ENCODE measurements at regions not wholly inside any gene's neighbourhood (a gene's known extent, or its start where the extent isn't known, plus 50 kb on each side); places are given as distances from the start of the nearest gene placed in this dataset.

GRCh38 chr1:21361506-21361905 is 71.2 kb upstream of the ECE1 start:
- TF ChIP-seq, protein P1, sequence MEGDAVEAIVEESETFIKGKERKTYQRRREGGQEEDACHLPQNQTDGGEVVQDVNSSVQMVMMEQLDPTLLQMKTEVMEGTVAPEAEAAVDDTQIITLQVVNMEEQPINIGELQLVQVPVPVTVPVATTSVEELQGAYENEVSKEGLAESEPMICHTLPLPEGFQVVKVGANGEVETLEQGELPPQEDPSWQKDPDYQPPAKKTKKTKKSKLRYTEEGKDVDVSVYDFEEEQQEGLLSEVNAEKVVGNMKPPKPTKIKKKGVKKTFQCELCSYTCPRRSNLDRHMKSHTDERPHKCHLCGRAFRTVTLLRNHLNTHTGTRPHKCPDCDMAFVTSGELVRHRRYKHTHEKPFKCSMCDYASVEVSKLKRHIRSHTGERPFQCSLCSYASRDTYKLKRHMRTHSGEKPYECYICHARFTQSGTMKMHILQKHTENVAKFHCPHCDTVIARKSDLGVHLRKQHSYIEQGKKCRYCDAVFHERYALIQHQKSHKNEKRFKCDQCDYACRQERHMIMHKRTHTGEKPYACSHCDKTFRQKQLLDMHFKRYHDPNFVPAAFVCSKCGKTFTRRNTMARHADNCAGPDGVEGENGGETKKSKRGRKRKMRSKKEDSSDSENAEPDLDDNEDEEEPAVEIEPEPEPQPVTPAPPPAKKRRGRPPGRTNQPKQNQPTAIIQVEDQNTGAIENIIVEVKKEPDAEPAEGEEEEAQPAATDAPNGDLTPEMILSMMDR (IDR thresholded peaks at IDR 0.05; ENCODE audit: low read depth, low read length, missing control alignments), result no peak
- DNase-seq (ENCODE audit: extremely low read depth, low read depth), result no peak
- H3K4me3 ChIP-seq (replicated peaks; ENCODE audit: low read depth, low read length), result no peak overlapping the region

- no peak for DNase-seq (ENCODE audit: extremely low read depth, low read depth)
- no peak overlapping the region for H3K4me3 ChIP-seq (replicated peaks; ENCODE audit: low read depth, low read length)
- TF ChIP-seq, protein P1 (IDR thresholded peaks at IDR 0.05; ENCODE audit: low read depth, low read length, missing control alignments), result no peak
Observed at GRCh38 chr1:21357161-21357560, 66.9 kb upstream of the ECE1 start.

- no peak overlapping the region for H3K4me3 ChIP-seq (replicated peaks; ENCODE audit: low read depth, low read length)
- TF ChIP-seq, protein P1 (IDR thresholded peaks at IDR 0.05; ENCODE audit: low read depth, low read length, missing control alignments), result no peak
- DNase-seq (ENCODE audit: extremely low read depth, low read depth), result no peak
Observed at GRCh38 chr1:21355956-21356355, 65.7 kb upstream of the ECE1 start.

DNA sequence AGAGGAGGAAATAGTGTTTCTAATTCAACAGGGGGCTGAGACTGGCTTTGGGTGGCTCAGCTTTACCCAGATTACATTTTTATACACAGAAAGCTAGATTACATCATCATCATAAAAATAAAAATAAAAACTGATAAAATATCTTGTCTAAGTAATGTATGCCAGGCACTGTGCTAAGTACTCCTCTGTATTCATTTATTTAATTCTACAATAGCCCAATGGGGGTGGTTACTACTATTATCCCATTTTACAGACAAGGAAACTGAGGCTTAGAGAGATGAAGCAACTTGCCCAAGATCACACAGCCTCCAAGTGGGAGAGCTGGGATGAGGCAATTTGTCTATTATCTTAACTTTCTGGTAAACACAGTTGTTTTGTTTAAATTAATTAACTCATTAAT is 62.3 kb upstream of the ECE1 start:
- no peak for DNase-seq (ENCODE audit: extremely low read depth, low read depth)
- no peak overlapping the region for H3K4me3 ChIP-seq (replicated peaks; ENCODE audit: low read depth, low read length)
- TF ChIP-seq, protein P1 (IDR thresholded peaks at IDR 0.05; ENCODE audit: low read depth, low read length, missing control alignments), result no peak

DNA sequence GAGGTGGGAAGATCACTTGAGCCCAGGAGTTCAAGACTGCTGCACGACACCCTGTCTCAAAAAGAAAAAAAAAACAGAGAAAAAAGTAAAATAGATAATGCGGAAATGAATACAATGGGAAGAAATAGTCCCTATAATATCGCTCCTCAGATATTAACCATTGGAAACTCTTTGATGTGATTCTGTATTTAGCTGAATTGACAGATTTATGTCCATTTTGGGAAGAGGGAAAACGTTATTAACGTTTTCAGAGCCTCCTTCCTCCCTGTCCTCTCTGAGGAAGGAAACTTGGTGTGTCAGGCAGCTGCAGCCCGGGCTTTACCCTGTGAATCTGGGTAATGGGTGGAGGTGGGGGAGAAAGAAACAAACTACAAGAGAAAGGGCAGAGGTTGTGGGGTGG is 61.6 kb upstream of the ECE1 start:
- H3K4me3 ChIP-seq (replicated peaks; ENCODE audit: low read depth, low read length), result no peak overlapping the region
- TF ChIP-seq, protein P1 (IDR thresholded peaks at IDR 0.05; ENCODE audit: low read depth, low read length, missing control alignments), result no peak
- DNase-seq (ENCODE audit: extremely low read depth, low read depth), result no peak

DNA sequence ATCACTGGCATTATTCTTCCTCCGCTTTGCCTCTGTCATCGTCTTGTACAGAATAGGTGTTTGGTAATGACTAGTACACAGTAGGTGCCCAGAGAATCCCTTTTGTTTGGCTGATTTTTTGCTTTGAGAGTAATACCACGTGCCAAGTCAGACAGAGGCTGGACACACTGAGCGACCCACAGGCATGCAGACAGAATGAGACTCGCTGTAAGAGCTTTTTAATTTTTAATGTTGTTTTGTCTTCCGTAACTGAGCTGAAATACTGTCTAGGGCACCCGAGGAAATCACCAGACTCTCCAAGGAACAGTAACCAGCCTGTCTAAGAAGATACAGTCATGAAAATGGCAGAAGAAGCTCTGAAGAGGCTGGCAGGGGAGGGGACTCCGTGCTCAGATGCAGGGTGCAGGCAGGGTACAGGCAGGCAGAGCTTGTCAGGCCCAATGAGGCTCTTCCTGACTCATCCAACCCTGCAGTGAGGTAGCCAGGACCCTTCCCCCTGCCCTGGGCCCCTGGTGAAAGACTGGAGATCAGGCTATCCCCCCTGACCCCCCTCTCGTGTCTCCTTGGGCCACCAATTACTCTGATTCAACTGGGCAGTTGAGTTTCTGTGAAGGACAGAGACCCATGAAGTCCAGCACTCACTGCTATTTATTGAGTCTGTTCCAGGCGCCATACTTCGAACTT is 60.1 kb upstream of the ECE1 start:
- DNase-seq (ENCODE audit: extremely low read depth, low read depth), result no peak
- TF ChIP-seq, protein P1 (IDR thresholded peaks at IDR 0.05; ENCODE audit: low read depth, low read length, missing control alignments), result no peak
- no peak overlapping the region for H3K4me3 ChIP-seq (replicated peaks; ENCODE audit: low read depth, low read length)

DNA sequence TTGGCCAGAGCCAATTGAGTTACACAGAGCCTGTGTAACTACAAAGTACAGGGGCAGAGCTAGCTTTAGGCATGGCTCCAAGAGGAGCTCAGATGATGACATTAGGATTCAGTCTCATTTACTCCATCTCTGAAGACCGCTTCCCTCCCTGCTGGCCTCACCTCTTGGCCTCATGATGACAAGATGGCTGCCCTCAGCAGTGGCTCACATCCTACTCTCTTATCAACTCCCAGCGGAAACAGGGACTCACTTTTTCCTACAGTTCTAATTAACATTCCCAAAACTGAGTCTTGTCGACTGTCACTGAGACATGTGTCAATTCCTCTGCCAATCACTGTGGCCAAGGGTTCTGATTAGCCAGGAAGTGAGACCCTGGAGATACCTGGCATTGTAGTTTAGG is 59.4 kb upstream of the ECE1 start:
- no peak for DNase-seq (ENCODE audit: extremely low read depth, low read depth)
- TF ChIP-seq, protein P1 (IDR thresholded peaks at IDR 0.05; ENCODE audit: low read depth, low read length, missing control alignments), result no peak
- H3K4me3 ChIP-seq (replicated peaks; ENCODE audit: low read depth, low read length), result no peak overlapping the region

Measured in HFF-Myc (cell line).